RWPE2 (cell line): ENCODE measurements at regions not wholly inside any gene's neighbourhood (a gene's known extent, or its start where the extent isn't known, plus 50 kb on each side); places are given as distances from the start of the nearest gene placed in this dataset.

Experiments
- ATAC-seq: fragments of 200-7000 bp; cut with Tn5 transposase; 3 replicates; pipeline ENCODE4 v1.9.1; 2021; ENCODE audit warnings: low read depth
- DNase-seq: peaks from one replicate; pipeline ENCODE4 v3.0.0-alpha.2; 2020; ENCODE audit warnings: low spot score
- H3K27ac ChIP-seq: fragments of 450-650 bp; 2 replicates; pipeline ENCODE4 v1.5.1; 2017; ENCODE audit warnings: mild to moderate bottlenecking; ENCODE audit not compliant: poor library complexity, severe bottlenecking
- H3K27me3 ChIP-seq: fragments of 250-450 bp; sonication (Bioruptor Pico); 2 replicates; pipeline ENCODE4 v1.5.1; 2021; ENCODE audit warnings: mild to moderate bottlenecking, moderate library complexity; ENCODE audit not compliant: insufficient read depth, poor library complexity, severe bottlenecking
- H3K36me3 ChIP-seq: fragments of 250-450 bp; sonication (Bioruptor Pico); 2 replicates; pipeline ENCODE4 v1.5.1; 2020; ENCODE audit warnings: low read depth, mild to moderate bottlenecking, moderate library complexity
- H3K4me1 ChIP-seq: fragments of 250-450 bp; sonication (Bioruptor Pico); 2 replicates; pipeline ENCODE4 v1.5.1; 2021; ENCODE audit warnings: mild to moderate bottlenecking, moderate library complexity; ENCODE audit not compliant: insufficient read depth, poor library complexity, severe bottlenecking
- H3K4me3 ChIP-seq: fragments of 250-450 bp; sonication (Bioruptor Pico); 2 replicates; pipeline ENCODE4 v1.5.1; 2021; ENCODE audit warnings: mild to moderate bottlenecking, moderate library complexity; ENCODE audit not compliant: severe bottlenecking
- H3K9me3 ChIP-seq: fragments of 250-450 bp; sonication (Bioruptor Pico); 2 replicates; pipeline ENCODE4 v1.5.1; 2021; ENCODE audit warnings: mild to moderate bottlenecking, moderate library complexity; ENCODE audit not compliant: severe bottlenecking
- TF ChIP-seq, protein P1 (sequence below): fragments of 450-650 bp; IDR thresholded peaks from one replicate; pipeline ENCODE4 v1.5.1; 2017; ENCODE audit warnings: mild to moderate bottlenecking, moderate library complexity; ENCODE audit not compliant: poor library complexity, severe bottlenecking

DNA sequence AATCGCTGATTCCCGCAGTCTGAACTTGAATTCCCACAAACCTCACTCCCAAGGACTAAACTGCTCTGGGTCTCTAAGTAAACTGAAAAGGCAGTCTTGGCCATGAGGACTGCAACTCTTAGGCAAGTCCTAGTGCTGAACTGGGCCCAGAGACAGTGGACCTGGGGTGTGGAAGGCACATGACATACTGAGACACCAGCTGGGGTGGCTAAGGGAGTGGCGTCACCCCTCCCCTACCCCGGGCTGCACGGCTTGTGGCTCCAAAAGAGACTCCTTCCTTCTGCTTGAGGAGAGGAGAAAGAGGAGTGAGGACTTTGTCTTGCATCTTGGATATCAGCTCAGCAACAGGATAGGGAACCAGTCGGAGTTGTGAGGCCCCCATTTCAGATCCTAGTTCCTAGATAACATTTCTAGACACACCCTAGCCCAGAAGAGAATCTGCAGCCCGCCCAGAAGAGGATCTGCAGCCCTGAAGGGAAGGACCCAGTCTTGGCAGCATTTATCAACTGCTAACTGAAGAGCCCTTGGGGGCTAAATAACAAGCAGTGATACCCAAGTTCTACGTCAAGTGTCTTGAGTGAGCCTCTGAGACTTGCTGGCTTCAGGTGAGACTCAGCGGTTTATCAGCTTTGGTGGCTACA is 110.7 kb upstream of the C3orf80 start:
- TF ChIP-seq, protein P1, sequence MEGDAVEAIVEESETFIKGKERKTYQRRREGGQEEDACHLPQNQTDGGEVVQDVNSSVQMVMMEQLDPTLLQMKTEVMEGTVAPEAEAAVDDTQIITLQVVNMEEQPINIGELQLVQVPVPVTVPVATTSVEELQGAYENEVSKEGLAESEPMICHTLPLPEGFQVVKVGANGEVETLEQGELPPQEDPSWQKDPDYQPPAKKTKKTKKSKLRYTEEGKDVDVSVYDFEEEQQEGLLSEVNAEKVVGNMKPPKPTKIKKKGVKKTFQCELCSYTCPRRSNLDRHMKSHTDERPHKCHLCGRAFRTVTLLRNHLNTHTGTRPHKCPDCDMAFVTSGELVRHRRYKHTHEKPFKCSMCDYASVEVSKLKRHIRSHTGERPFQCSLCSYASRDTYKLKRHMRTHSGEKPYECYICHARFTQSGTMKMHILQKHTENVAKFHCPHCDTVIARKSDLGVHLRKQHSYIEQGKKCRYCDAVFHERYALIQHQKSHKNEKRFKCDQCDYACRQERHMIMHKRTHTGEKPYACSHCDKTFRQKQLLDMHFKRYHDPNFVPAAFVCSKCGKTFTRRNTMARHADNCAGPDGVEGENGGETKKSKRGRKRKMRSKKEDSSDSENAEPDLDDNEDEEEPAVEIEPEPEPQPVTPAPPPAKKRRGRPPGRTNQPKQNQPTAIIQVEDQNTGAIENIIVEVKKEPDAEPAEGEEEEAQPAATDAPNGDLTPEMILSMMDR, result no peak
- Histone ChIP-seq H3K27me3 (no peaks in the 10 kb centered on the region), H3K9me3 (no peaks in the 10 kb centered on the region), H3K4me3 (no peak overlapping the region), H3K4me1 (no peaks in the 10 kb centered on the region), H3K36me3 (no peaks in the 10 kb centered on the region), H3K27ac (no peak overlapping the region)
- DNase-seq, result no peak
- ATAC-seq, result no peak

DNA sequence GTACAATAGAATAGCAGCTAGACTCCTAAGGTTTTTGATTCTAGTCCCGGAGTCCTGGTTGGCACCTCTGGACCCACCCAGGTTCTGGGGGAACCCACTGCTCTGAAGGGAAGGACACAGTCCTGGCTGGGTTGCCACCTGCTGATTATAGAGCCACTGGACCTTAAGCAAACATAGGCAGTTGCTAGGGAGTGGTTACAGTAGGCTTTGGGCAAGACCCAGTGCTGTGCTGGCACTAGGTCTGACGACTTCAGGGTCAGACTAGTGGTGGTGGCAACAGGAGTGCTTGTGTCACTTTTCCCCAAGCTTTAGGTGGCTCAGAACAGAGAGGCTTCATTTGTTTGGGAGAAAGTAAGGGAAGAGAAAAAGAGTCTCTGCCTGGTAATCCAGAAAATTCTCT is 109.8 kb upstream of the C3orf80 start:
- Histone ChIP-seq H3K27me3 (no peaks in the 10 kb centered on the region), H3K9me3 (no peaks in the 10 kb centered on the region), H3K4me3 (no peak overlapping the region), H3K36me3 (no peaks in the 10 kb centered on the region), H3K27ac (no peak overlapping the region), H3K4me1 (no peaks in the 10 kb centered on the region)
- TF ChIP-seq, protein P1, result no peak
- ATAC-seq (no peak), DNase-seq (no peak)

DNA sequence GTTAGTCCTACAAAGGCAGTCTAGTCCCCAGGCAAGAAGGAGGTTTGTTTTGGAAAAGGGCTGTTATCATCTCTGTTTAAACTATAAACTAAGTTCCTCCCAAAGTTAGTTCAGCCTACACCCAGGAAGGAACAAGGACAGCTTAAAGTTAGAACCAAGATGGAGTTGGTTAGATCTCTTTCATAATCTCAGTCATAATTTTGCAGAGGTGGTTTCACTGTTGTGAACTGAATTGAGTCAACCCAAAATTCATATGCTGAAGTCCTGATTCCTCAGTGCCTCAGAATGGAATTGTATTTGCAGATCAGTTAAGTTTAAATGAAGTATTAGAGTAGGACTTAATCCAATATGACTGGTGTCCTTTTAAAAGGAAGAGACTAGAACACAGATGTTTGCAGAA is 101.0 kb upstream of the C3orf80 start:
- no peak overlapping the region for H3K4me3 ChIP-seq
- H3K27me3 ChIP-seq, result no peaks in the 10 kb centered on the region
- H3K36me3 ChIP-seq, result no peaks in the 10 kb centered on the region
- no peak for ATAC-seq
- DNase-seq, result no peak
- H3K27ac ChIP-seq, result no peak overlapping the region
- no peaks in the 10 kb centered on the region for H3K9me3 ChIP-seq
- TF ChIP-seq, protein P1, result no peak
- H3K4me1 ChIP-seq, result peaks cover 7% of the 10 kb centered on the region

DNA sequence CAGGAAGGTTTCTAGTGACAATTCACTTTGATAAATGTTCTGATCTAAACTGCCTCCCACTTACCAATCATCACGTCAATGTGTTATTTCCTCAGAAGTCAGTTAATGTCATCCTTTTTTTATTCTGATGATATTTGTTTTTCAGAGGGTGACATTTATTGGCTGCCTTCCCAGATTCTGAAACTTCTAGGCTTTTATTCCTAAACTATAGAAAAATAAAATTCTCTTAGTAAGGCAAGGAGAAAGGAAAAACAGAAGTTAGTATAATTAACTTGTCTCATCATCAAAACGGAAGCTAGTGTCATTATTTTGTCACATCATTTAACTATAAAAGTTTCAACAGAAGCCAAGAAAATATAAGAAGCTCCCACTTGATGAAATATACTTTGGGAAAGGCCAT is 100.0 kb upstream of the C3orf80 start:
- no peak for DNase-seq
- H3K4me1 ChIP-seq, result peaks cover 14% of the 10 kb centered on the region

DNA sequence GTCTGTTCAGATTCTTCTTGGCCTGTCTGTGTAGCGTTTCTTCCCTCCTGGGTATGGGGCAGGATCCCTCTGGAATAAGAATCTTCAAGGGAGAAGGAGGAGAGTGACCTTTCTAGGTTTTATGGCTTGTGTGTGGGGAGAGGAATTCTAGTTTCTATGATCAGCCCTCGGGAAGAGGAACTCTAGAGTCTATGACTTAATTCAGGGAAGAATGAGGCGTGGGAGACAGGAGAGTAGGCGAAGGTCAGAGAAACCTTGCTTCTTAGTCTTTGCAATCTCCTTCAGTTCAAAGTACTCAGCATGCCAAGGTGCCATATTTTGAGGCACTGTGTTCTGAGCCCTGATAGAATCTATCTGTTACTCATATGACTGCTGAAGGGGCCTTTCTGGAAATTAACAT is 99.2 kb upstream of the C3orf80 start:
- DNase-seq (no peak), ATAC-seq (no peak)
- H3K4me3 ChIP-seq, result no peak overlapping the region
- no peaks in the 10 kb centered on the region for H3K9me3 ChIP-seq
- H3K27me3 ChIP-seq, result no peaks in the 10 kb centered on the region
- H3K36me3 ChIP-seq, result no peaks in the 10 kb centered on the region
- peaks cover 19% of the 10 kb centered on the region for H3K4me1 ChIP-seq
- H3K27ac ChIP-seq, result peak overlapping the region; percentile 13
- TF ChIP-seq, protein P1, result no peak

More for the DNA sequence above, 100.0 kb upstream of the C3orf80 start:
- Histone ChIP-seq H3K27ac (peak overlapping the region; percentile 13), H3K36me3 (no peaks in the 10 kb centered on the region), H3K9me3 (no peaks in the 10 kb centered on the region), H3K27me3 (no peaks in the 10 kb centered on the region), H3K4me3 (no peak overlapping the region)
- no peak for ATAC-seq
- TF ChIP-seq, protein P1, result no peak
